ENCODE measurements at regions not wholly inside any gene's neighbourhood (a gene's known extent, or its start where the extent isn't known, plus 50 kb on each side); places are given as distances from the start of the nearest gene placed in this dataset.

DNA sequence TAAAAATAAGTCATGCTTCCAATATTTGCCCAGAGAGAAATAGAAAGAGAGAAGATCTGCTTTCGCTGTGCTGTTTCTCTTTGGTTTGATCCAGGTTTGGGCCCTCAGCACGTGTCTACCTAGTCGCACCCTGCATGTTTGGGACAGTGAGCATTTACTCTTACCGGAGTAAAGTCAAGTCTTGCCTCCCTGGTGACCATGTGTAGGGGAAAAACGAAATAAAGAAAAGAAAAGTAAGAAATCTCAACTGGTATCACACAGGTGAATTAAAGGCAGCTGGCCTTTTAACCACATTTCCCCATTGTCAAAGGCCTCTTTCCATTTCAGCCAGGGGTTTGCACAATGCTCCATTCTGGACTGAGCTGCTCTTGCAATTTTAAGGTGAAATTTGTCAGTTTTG is 619.4 kb downstream of the VRK1 start:
- TF ChIP-seq, protein P1, sequence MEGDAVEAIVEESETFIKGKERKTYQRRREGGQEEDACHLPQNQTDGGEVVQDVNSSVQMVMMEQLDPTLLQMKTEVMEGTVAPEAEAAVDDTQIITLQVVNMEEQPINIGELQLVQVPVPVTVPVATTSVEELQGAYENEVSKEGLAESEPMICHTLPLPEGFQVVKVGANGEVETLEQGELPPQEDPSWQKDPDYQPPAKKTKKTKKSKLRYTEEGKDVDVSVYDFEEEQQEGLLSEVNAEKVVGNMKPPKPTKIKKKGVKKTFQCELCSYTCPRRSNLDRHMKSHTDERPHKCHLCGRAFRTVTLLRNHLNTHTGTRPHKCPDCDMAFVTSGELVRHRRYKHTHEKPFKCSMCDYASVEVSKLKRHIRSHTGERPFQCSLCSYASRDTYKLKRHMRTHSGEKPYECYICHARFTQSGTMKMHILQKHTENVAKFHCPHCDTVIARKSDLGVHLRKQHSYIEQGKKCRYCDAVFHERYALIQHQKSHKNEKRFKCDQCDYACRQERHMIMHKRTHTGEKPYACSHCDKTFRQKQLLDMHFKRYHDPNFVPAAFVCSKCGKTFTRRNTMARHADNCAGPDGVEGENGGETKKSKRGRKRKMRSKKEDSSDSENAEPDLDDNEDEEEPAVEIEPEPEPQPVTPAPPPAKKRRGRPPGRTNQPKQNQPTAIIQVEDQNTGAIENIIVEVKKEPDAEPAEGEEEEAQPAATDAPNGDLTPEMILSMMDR (IDR thresholded peaks at IDR 0.05): no peak
- TF ChIP-seq POLR2A (IDR thresholded peaks at IDR 0.05): no peak
